Tibial nerve (tissue), 4 donors: ENCODE measurements at regions not wholly inside any gene's neighbourhood (a gene's known extent, or its start where the extent isn't known, plus 50 kb on each side); places are given as distances from the start of the nearest gene placed in this dataset.

Source experiments
- DNase-seq, 2 donors: peaks; one replicate each; pipeline ENCODE4 v3.0.0-alpha.2; 2019; ENCODE audit warnings: low spot score in 2 of 2
- H3K27ac ChIP-seq, 4 donors: fragments of 200-600 bp; sonication (generic) in 3 of 4; one replicate each; pipeline ENCODE4 v1.5.1; 2017 to 2019; ENCODE audit warnings: mild to moderate bottlenecking in 1 of 4
- H3K27me3 ChIP-seq, 2 donors: fragments of 200-600 bp; sonication (generic) in 1 of 2; one replicate each; pipeline versions ENCODE4 v1.5.1 to v1.6.0; 2017 to 2019
- H3K36me3 ChIP-seq, 3 donors: fragments of 200-600 bp; sonication (generic); one replicate each; pipeline ENCODE4 v1.5.1; 2018 to 2019
- H3K4me1 ChIP-seq, 4 donors: fragments of 200-600 bp; sonication (generic) in 3 of 4; one replicate each; pipeline ENCODE4 v1.5.1; 2017 to 2019
- H3K4me3 ChIP-seq, 4 donors: fragments of 200-600 bp; sonication (generic) in 3 of 4; one replicate each; pipeline ENCODE4 v1.5.1; 2017 to 2019; ENCODE audit warnings: mild to moderate bottlenecking in 1 of 4, moderate library complexity in 1 of 4
- H3K9me3 ChIP-seq, 4 donors: fragments of 200-600 bp; sonication (generic) in 3 of 4; one replicate each; pipeline ENCODE4 v1.5.1; 2017 to 2019
- CTCF ChIP-seq, 5 experiments: fragments of 200-600 bp in 3 of 5; fragments of 450-650 bp in 2 of 5; sonication (generic) in 3 of 5; IDR thresholded peaks; one replicate each; pipeline ENCODE4 v1.5.1; 2016 to 2019; ENCODE audit warnings: antibody characterized with exemption in 5 of 5, mild to moderate bottlenecking in 3 of 5, moderate library complexity in 2 of 5
- EP300 ChIP-seq, 2 donors: sonication (generic); formaldehyde crosslinking; IDR thresholded peaks; one replicate each; pipeline ENCODE4 v1.6.1; 2017; ENCODE audit warnings: antibody characterized with exemption in 2 of 2, mild to moderate bottlenecking in 1 of 2
- POLR2A ChIP-seq, 2 donors: fragments of 450-650 bp; IDR thresholded peaks; one replicate each; pipeline ENCODE4 v1.6.1; 2017; ENCODE audit warnings: antibody characterized with exemption in 2 of 2, mild to moderate bottlenecking in 2 of 2, moderate library complexity in 2 of 2
- WGBS, 2 donors: methylation state at CpG; one replicate each; pipeline ENCODE4 v1.1.5; 2018; 5-methylcytosine and 5-hydroxymethylcytosine counted together

- H3K4me1 ChIP-seq, result no peaks in the 10 kb centered on the region
- no peaks in the 10 kb centered on the region for H3K27me3 ChIP-seq
- TF ChIP-seq CTCF (IDR thresholded peaks at IDR 0.05), result no peak
- no peak for TF ChIP-seq POLR2A (IDR thresholded peaks at IDR 0.05)
- TF ChIP-seq EP300 (IDR thresholded peaks at IDR 0.05), result no peak
- H3K36me3 ChIP-seq, result no peaks in the 10 kb centered on the region
- no peaks in the 10 kb centered on the region for H3K9me3 ChIP-seq
- DNase-seq, result no peak
- no peak overlapping the region for H3K4me3 ChIP-seq
- 40 to 43% methylated on average over 2 of the region's 2 CpGs for WGBS, 2 donors
- no peak overlapping the region for H3K27ac ChIP-seq
Observed at GRCh38 chr5:117435203-117435602, 860.6 kb upstream of the SEMA6A start.

- H3K36me3 ChIP-seq, result no peaks in the 10 kb centered on the region
- H3K9me3 ChIP-seq, result no peaks in the 10 kb centered on the region
- no peaks in the 10 kb centered on the region for H3K27me3 ChIP-seq
- no peak overlapping the region for H3K4me3 ChIP-seq
- no peak overlapping the region for H3K27ac ChIP-seq
- no peak for DNase-seq
- TF ChIP-seq EP300 (IDR thresholded peaks at IDR 0.05) (no peak), CTCF (IDR thresholded peaks at IDR 0.05) (no peak), POLR2A (IDR thresholded peaks at IDR 0.05) (no peak)
- no peaks in the 10 kb centered on the region for H3K4me1 ChIP-seq
Observed at GRCh38 chr5:117434254-117434653, 859.6 kb upstream of the SEMA6A start.

- H3K9me3 ChIP-seq, result no peaks in the 10 kb centered on the region
- 53 to 60% methylated on average over 1 of the region's 1 CpG for WGBS, 2 donors
Observed at GRCh38 chr5:117433818-117434217, 859.2 kb upstream of the SEMA6A start.

GRCh38 chr5:117431091-117431490, 856.5 kb upstream of the SEMA6A start:
- no peaks in the 10 kb centered on the region for H3K27me3 ChIP-seq
- no peaks in the 10 kb centered on the region for H3K4me1 ChIP-seq
- no peak overlapping the region for H3K4me3 ChIP-seq
- H3K36me3 ChIP-seq, result no peaks in the 10 kb centered on the region
- 63 to 74% methylated on average over 3 of the region's 3 CpGs for WGBS, 2 donors
- DNase-seq, result no peak
- TF ChIP-seq EP300 (IDR thresholded peaks at IDR 0.05), result no peak
- no peak for TF ChIP-seq POLR2A (IDR thresholded peaks at IDR 0.05)
- no peak for TF ChIP-seq CTCF (IDR thresholded peaks at IDR 0.05)
- H3K27ac ChIP-seq, result no peak overlapping the region
- no peaks in the 10 kb centered on the region for H3K9me3 ChIP-seq

More at GRCh38 chr5:117433818-117434217, 859.2 kb upstream of the SEMA6A start:
- DNase-seq, result no peak
- H3K27me3 ChIP-seq, result no peaks in the 10 kb centered on the region
- no peak overlapping the region for H3K27ac ChIP-seq
- TF ChIP-seq CTCF (IDR thresholded peaks at IDR 0.05), result no peak
- no peak for TF ChIP-seq EP300 (IDR thresholded peaks at IDR 0.05)
- no peak for TF ChIP-seq POLR2A (IDR thresholded peaks at IDR 0.05)
- no peaks in the 10 kb centered on the region for H3K36me3 ChIP-seq
- H3K4me3 ChIP-seq, result no peak overlapping the region
- H3K4me1 ChIP-seq, result no peaks in the 10 kb centered on the region

- Histone ChIP-seq H3K4me3 (no peak overlapping the region), H3K4me1 (no peaks in the 10 kb centered on the region), H3K9me3 (peaks cover 0 to 13% (median 0%) of the 10 kb centered on the region in 4 donors), H3K36me3 (no peaks in the 10 kb centered on the region), H3K27me3 (no peaks in the 10 kb centered on the region), H3K27ac (no peak overlapping the region)
- TF ChIP-seq CTCF (IDR thresholded peaks at IDR 0.05) (no peak), EP300 (IDR thresholded peaks at IDR 0.05) (no peak)
- WGBS, 2 donors, result 65 to 73% methylated on average over 3 of the region's 3 CpGs
- DNase-seq, result no peak
Observed at GRCh38 chr5:117425163-117425562, 850.5 kb upstream of the SEMA6A start.
